ENCODE measurements at regions not wholly inside any gene's neighbourhood (a gene's known extent, or its start where the extent isn't known, plus 50 kb on each side); places are given as distances from the start of the nearest gene placed in this dataset.

DNA sequence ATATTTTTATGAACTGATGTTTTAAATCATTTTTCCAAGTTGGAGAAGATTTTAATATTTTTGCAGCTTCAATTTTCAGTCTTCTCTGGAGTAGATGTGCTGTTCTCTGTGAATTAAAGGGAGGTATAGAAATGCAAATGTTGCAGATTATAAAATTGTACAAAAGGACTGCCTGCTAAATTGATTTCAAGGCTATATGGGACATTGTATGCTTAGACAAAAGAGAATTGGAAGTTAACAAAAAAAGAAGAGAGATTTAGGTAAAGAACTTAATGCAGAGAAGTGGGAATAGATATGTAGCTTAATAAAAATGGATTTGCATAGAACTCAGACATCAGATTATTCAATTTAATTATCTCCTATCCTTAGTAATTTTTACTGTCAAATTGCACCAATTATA is 403.3 kb downstream of the ZIC3 start:
- no peaks in the 10 kb centered on the region for H4K20me1 ChIP-seq (ENCODE audit: control insufficient read depth, insufficient read depth)
- SMC1A ChIA-PET (ENCODE audit: uncharacterized antibody, unreplicated experiment): no interaction called here
- ATAC-seq (no peak), DNase-seq (ENCODE audit: low read depth, low spot score) (no peak), FAIRE-seq (no peak)
- RAD21 ChIA-PET (ENCODE audit: unreplicated experiment): no interaction called here
- BruUV-seq (replicated peaks): no TSS peak
- H3K9me3 ChIP-seq (replicated peaks; ENCODE audit: control insufficient read depth, insufficient read depth, low read length): no peaks in the 10 kb centered on the region
- POLR2A ChIA-PET: no interaction called here
- in situ Hi-C loops (cut with MboI) (no loop called here), intact Hi-C loops (cut with micrococcal nuclease; ENCODE audit: unreplicated experiment) (no loop called here)
- H3K9ac ChIP-seq (ENCODE audit: control insufficient read depth, insufficient read depth, low read length): no peak overlapping the region
- no peaks in the 10 kb centered on the region for H3K4me1 ChIP-seq (ENCODE audit: control insufficient read depth, insufficient read depth, low read length)
- H3K36me3 ChIP-seq (ENCODE audit: control insufficient read depth in 2 of 2, insufficient read depth in 2 of 2, low read length in 1 of 2): no peaks in the 10 kb centered on the region
- CTCF ChIA-PET: no interaction called here
- H3K27me3 ChIP-seq (replicated peaks in 1 of 2; ENCODE audit: control insufficient read depth in 2 of 2, insufficient read depth in 2 of 2, low read length in 1 of 2): no peaks in the 10 kb centered on the region
- H3K4me2 ChIP-seq (ENCODE audit: control insufficient read depth, insufficient read depth): no peak overlapping the region
- H3K27ac ChIP-seq (ENCODE audit: control insufficient read depth, insufficient read depth): no peak overlapping the region
- H3K79me2 ChIP-seq (ENCODE audit: control insufficient read depth, insufficient read depth, low read length): no peaks in the 10 kb centered on the region
- no peak overlapping the region for H2AFZ ChIP-seq (ENCODE audit: control insufficient read depth, low read depth, low read length)
- no peak overlapping the region for H3K4me3 ChIP-seq
- TF ChIP-seq MEF2B (IDR thresholded peaks at IDR 0.05; ENCODE audit: partially characterized antibody, poor library complexity, severe bottlenecking) (no peak), CHD1 (IDR thresholded peaks at IDR 0.05; ENCODE audit: low read depth, low read length) (no peak), LARP7 (IDR thresholded peaks at IDR 0.05) (no peak), HCFC1 (IDR thresholded peaks at IDR 0.05; ENCODE audit: low read length) (no peak), SUZ12 (IDR thresholded peaks at IDR 0.05; ENCODE audit: unreplicated experiment) (no peak), HDAC2 (IDR thresholded peaks at IDR 0.05) (no peak), TCF7 (IDR thresholded peaks at IDR 0.05; ENCODE audit: borderline replicate concordance) (no peak), ETV6 (conservative IDR thresholded peaks at IDR 0.05 in 1 of 2, IDR thresholded peaks at IDR 0.05 in 1 of 2; ENCODE audit: borderline replicate concordance in 1 of 2, low read depth in 1 of 2) (no peak), IRF4 (IDR thresholded peaks at IDR 0.05; ENCODE audit: low read depth, low read length) (no peak), JUND (IDR thresholded peaks at IDR 0.05; ENCODE audit: low read depth, low read length) (no peak), TBL1XR1 (IDR thresholded peaks at IDR 0.05; ENCODE audit: low read depth, low read length) (no peak), GATAD2B (conservative IDR thresholded peaks at IDR 0.05; ENCODE audit: low read depth) (no peak), CBX3 (IDR thresholded peaks at IDR 0.05; ENCODE audit: borderline replicate concordance, low read depth) (no peak)
- TF ChIP-seq, protein P1, sequence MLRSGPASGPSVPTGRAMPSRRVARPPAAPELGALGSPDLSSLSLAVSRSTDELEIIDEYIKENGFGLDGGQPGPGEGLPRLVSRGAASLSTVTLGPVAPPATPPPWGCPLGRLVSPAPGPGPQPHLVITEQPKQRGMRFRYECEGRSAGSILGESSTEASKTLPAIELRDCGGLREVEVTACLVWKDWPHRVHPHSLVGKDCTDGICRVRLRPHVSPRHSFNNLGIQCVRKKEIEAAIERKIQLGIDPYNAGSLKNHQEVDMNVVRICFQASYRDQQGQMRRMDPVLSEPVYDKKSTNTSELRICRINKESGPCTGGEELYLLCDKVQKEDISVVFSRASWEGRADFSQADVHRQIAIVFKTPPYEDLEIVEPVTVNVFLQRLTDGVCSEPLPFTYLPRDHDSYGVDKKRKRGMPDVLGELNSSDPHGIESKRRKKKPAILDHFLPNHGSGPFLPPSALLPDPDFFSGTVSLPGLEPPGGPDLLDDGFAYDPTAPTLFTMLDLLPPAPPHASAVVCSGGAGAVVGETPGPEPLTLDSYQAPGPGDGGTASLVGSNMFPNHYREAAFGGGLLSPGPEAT (IDR thresholded peaks at IDR 0.05; ENCODE audit: low read depth): no peak
- TF ChIP-seq, protein P2, sequence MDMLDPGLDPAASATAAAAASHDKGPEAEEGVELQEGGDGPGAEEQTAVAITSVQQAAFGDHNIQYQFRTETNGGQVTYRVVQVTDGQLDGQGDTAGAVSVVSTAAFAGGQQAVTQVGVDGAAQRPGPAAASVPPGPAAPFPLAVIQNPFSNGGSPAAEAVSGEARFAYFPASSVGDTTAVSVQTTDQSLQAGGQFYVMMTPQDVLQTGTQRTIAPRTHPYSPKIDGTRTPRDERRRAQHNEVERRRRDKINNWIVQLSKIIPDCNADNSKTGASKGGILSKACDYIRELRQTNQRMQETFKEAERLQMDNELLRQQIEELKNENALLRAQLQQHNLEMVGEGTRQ (IDR thresholded peaks at IDR 0.05; ENCODE audit: borderline replicate concordance, low read depth, low read length): no peak
- TF ChIP-seq, protein P3, sequence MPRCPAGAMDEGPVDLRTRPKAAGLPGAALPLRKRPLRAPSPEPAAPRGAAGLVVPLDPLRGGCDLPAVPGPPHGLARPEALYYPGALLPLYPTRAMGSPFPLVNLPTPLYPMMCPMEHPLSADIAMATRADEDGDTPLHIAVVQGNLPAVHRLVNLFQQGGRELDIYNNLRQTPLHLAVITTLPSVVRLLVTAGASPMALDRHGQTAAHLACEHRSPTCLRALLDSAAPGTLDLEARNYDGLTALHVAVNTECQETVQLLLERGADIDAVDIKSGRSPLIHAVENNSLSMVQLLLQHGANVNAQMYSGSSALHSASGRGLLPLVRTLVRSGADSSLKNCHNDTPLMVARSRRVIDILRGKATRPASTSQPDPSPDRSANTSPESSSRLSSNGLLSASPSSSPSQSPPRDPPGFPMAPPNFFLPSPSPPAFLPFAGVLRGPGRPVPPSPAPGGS (IDR thresholded peaks at IDR 0.05; ENCODE audit: borderline replicate concordance, insufficient read depth, low read depth, low read length, poor library complexity, severe bottlenecking): no peak
- TF ChIP-seq, protein P4, sequence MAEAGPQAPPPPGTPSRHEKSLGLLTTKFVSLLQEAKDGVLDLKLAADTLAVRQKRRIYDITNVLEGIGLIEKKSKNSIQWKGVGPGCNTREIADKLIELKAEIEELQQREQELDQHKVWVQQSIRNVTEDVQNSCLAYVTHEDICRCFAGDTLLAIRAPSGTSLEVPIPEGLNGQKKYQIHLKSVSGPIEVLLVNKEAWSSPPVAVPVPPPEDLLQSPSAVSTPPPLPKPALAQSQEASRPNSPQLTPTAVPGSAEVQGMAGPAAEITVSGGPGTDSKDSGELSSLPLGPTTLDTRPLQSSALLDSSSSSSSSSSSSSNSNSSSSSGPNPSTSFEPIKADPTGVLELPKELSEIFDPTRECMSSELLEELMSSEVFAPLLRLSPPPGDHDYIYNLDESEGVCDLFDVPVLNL (IDR thresholded peaks at IDR 0.05; ENCODE audit: low read depth, low read length): no peak
- TF ChIP-seq, protein P5, sequence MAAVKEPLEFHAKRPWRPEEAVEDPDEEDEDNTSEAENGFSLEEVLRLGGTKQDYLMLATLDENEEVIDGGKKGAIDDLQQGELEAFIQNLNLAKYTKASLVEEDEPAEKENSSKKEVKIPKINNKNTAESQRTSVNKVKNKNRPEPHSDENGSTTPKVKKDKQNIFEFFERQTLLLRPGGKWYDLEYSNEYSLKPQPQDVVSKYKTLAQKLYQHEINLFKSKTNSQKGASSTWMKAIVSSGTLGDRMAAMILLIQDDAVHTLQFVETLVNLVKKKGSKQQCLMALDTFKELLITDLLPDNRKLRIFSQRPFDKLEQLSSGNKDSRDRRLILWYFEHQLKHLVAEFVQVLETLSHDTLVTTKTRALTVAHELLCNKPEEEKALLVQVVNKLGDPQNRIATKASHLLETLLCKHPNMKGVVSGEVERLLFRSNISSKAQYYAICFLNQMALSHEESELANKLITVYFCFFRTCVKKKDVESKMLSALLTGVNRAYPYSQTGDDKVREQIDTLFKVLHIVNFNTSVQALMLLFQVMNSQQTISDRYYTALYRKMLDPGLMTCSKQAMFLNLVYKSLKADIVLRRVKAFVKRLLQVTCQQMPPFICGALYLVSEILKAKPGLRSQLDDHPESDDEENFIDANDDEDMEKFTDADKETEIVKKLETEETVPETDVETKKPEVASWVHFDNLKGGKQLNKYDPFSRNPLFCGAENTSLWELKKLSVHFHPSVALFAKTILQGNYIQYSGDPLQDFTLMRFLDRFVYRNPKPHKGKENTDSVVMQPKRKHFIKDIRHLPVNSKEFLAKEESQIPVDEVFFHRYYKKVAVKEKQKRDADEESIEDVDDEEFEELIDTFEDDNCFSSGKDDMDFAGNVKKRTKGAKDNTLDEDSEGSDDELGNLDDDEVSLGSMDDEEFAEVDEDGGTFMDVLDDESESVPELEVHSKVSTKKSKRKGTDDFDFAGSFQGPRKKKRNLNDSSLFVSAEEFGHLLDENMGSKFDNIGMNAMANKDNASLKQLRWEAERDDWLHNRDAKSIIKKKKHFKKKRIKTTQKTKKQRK (IDR thresholded peaks at IDR 0.05; ENCODE audit: low read depth, low read length): no peak

All from GM12878 (cell line).